Mesenchymal stem cell (in vitro differentiated cells and primary cell): ENCODE measurements at regions not wholly inside any gene's neighbourhood (a gene's known extent, or its start where the extent isn't known, plus 50 kb on each side); places are given as distances from the start of the nearest gene placed in this dataset.

ENCODE experiments used
- DNase-seq: peaks from one replicate; pipeline ENCODE4 v3.0.0-alpha.2; 2013
- H2AFZ ChIP-seq: one replicate; pipeline ENCODE4 v1.6.1; 2013; ENCODE audit warnings: low read depth, mild to moderate bottlenecking, control low read depth, inconsistent platforms, low read length, moderate library complexity
- H2AK5ac ChIP-seq: 2 replicates; pipeline ENCODE4 v1.6.1; 2013; ENCODE audit warnings: low read length, moderate library complexity, mild to moderate bottlenecking, inconsistent platforms; ENCODE audit not compliant: severe bottlenecking
- H2BK120ac ChIP-seq: one replicate; pipeline ENCODE4 v1.6.1; 2013; ENCODE audit warnings: low read depth, mild to moderate bottlenecking, inconsistent platforms, low read length, moderate library complexity
- H2BK12ac ChIP-seq, 2 experiments: one replicate each; pipeline ENCODE4 v1.6.1; 2013; ENCODE audit warnings: inconsistent platforms in 2 of 2, low read length in 2 of 2, mild to moderate bottlenecking in 2 of 2, moderate library complexity in 2 of 2, control low read depth in 1 of 2
- H2BK15ac ChIP-seq: one replicate; pipeline ENCODE4 v1.6.1; 2013; ENCODE audit warnings: mild to moderate bottlenecking, low read depth, inconsistent platforms; ENCODE audit not compliant: poor library complexity, severe bottlenecking
- H2BK5ac ChIP-seq: 2 replicates; pipeline ENCODE4 v1.6.1; 2013; ENCODE audit warnings: low read depth, mild to moderate bottlenecking, low read length, control low read depth, inconsistent platforms; ENCODE audit not compliant: poor library complexity, severe bottlenecking
- H3K14ac ChIP-seq, 2 experiments: one replicate each; pipeline ENCODE4 v1.6.1; 2013; ENCODE audit warnings: inconsistent platforms in 2 of 2, low read length in 2 of 2, control low read depth in 1 of 2, mild to moderate bottlenecking in 1 of 2, moderate library complexity in 1 of 2
- H3K18ac ChIP-seq, 2 experiments: one replicate each; pipeline ENCODE4 v1.6.1; 2013; ENCODE audit warnings: inconsistent platforms in 2 of 2, low read length in 2 of 2, control low read depth in 1 of 2, low read depth in 1 of 2, mild to moderate bottlenecking in 1 of 2
- H3K23ac ChIP-seq, 2 experiments: one replicate each; pipeline ENCODE4 v1.6.1; 2013; ENCODE audit warnings: inconsistent platforms in 2 of 2, low read length in 2 of 2, mild to moderate bottlenecking in 2 of 2, moderate library complexity in 2 of 2, control low read depth in 1 of 2
- H3K27ac ChIP-seq: 2 replicates; pipeline ENCODE4 v1.5.1; 2013; ENCODE audit warnings: mild to moderate bottlenecking, moderate library complexity, low read length, control low read depth, inconsistent platforms; ENCODE audit not compliant: poor library complexity, severe bottlenecking
- H3K27me3 ChIP-seq, 2 experiments: 2 replicates each; pipeline versions ENCODE4 v1.6.1 to v1.7.0; 2013; ENCODE audit warnings: low read length in 2 of 2, mild to moderate bottlenecking in 2 of 2, moderate library complexity in 2 of 2, control low read depth in 1 of 2, inconsistent platforms in 1 of 2; ENCODE audit not compliant: control insufficient read depth in 1 of 2, insufficient read depth in 1 of 2
- H3K36me3 ChIP-seq, 2 experiments: 2 replicates each; pipeline versions ENCODE4 v1.6.1 to v1.7.0; 2013; ENCODE audit warnings: low read length in 2 of 2, control low read depth in 1 of 2, inconsistent platforms in 1 of 2, low read depth in 1 of 2, mild to moderate bottlenecking in 1 of 2; ENCODE audit not compliant: insufficient read depth in 2 of 2, control insufficient read depth in 1 of 2
- H3K4ac ChIP-seq, 2 experiments: one replicate each; pipeline ENCODE4 v1.6.1; 2013; ENCODE audit warnings: inconsistent platforms in 2 of 2, low read length in 2 of 2, mild to moderate bottlenecking in 2 of 2, moderate library complexity in 2 of 2, control low read depth in 1 of 2, low read depth in 1 of 2
- H3K4me1 ChIP-seq: 2 replicates; pipeline ENCODE4 v1.6.1; 2013; ENCODE audit warnings: low read depth, low read length, control low read depth; ENCODE audit not compliant: control insufficient read depth, insufficient read depth
- H3K4me2 ChIP-seq: 2 replicates; pipeline ENCODE4 v1.6.1; 2013; ENCODE audit warnings: low read length, mild to moderate bottlenecking, inconsistent platforms; ENCODE audit not compliant: poor library complexity, severe bottlenecking
- H3K4me3 ChIP-seq, 2 experiments: 2 replicates each; pipeline versions ENCODE4 v1.5.1 to v1.7.0; 2013; ENCODE audit warnings: low read length in 2 of 2, mild to moderate bottlenecking in 2 of 2, control low read depth in 1 of 2, low read depth in 1 of 2; ENCODE audit not compliant: insufficient read depth in 1 of 2
- H3K79me1 ChIP-seq: replicated peaks from 2 replicates; pipeline ENCODE4 v1.6.1; 2013; ENCODE audit warnings: mild to moderate bottlenecking, control low read depth, low read length, inconsistent platforms; ENCODE audit not compliant: poor library complexity, severe bottlenecking
- H3K9ac ChIP-seq: 2 replicates; pipeline ENCODE4 v1.7.0; 2013; ENCODE audit warnings: mild to moderate bottlenecking, low read length, moderate library complexity
- H3K9me3 ChIP-seq: 2 replicates; pipeline ENCODE4 v1.7.0; 2013; ENCODE audit warnings: mild to moderate bottlenecking, low read length; ENCODE audit not compliant: control insufficient read depth
- H4K8ac ChIP-seq: one replicate; pipeline ENCODE4 v1.6.1; 2013; ENCODE audit warnings: inconsistent platforms, mild to moderate bottlenecking, low read length, moderate library complexity
- H4K91ac ChIP-seq: one replicate; pipeline ENCODE4 v1.6.1; 2013; ENCODE audit warnings: mild to moderate bottlenecking, low read length, inconsistent platforms
- WGBS: methylation state at CpG from one replicate; pipeline ENCODE4 v1.1.7; 2013; ENCODE audit warnings: mixed read lengths; 5-methylcytosine and 5-hydroxymethylcytosine counted together

DNA sequence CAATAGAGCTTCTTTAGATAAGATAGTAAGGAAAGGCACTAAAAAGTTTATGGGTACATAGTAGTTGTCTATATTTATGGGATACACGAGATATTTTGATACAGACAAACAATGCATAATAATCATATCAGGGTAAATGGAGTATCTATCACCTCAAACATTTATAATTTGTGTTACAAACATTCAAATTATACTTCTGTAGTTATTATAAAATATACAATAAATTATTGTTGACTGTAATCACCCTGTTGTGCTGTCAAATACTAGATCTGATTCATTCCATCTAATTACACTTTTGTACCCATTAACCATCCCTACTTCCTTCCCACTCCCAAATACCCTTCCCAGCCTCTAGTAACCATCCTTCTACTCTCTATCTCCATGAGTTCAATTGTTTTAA, 179.7 kb downstream of the FOXG1 start:
- Histone ChIP-seq H2AFZ (no peak overlapping the region), H3K14ac (no peak overlapping the region), H3K23ac (no peak overlapping the region), H3K4me1 (no peaks in the 10 kb centered on the region), H2BK15ac (no peak overlapping the region), H3K36me3 (no peaks in the 10 kb centered on the region), H3K4me2 (no peak overlapping the region), H3K27ac (no peak overlapping the region), H3K4ac (no peak overlapping the region), H2BK5ac (no peak overlapping the region), H2BK12ac (no peak overlapping the region), H3K27me3 (no peaks in the 10 kb centered on the region), H4K8ac (no peak overlapping the region), H3K4me3 (no peak overlapping the region), H2BK120ac (no peak overlapping the region), H2AK5ac (no peak overlapping the region), H3K18ac (no peak overlapping the region), H3K9me3 (no peaks in the 10 kb centered on the region), H3K9ac (no peak overlapping the region), H4K91ac (no peak overlapping the region), H3K79me1 (no peaks in the 10 kb centered on the region)
- no CpG with 5 or more reads among the region's 1 CpG for WGBS
- DNase-seq, result no peak

DNA sequence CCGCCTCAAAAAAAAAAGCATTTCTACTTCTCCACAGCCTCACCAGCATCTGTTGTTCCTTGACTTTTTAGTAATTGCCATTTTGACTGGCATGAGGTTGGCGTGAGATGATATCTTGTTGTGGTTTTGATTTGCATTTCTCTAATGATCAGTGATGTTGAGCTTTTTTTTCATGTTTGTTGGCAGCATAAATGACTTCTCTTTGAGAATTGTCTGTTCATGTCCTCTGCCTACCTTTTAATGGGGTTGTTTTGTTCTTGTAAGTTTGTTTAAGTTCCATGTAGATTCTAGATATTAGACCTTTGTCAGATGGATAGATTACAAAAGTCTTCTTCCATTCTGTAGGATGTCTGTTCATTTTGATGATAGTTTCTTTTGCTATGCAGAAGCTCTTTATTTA, 182.9 kb downstream of the FOXG1 start:
- Histone ChIP-seq H3K4me1 (no peaks in the 10 kb centered on the region), H2BK12ac (no peak overlapping the region), H2AFZ (no peak overlapping the region), H3K14ac (no peak overlapping the region), H3K4me3 (no peak overlapping the region), H3K23ac (no peak overlapping the region), H3K4me2 (no peak overlapping the region), H3K36me3 (no peaks in the 10 kb centered on the region), H3K9ac (no peak overlapping the region), H3K18ac (no peak overlapping the region), H3K27ac (no peak overlapping the region), H2AK5ac (no peak overlapping the region), H3K9me3 (no peaks in the 10 kb centered on the region), H3K27me3 (no peaks in the 10 kb centered on the region), H3K79me1 (no peaks in the 10 kb centered on the region), H2BK120ac (no peak overlapping the region), H3K4ac (no peak overlapping the region), H4K91ac (no peak overlapping the region), H2BK5ac (no peak overlapping the region), H2BK15ac (no peak overlapping the region), H4K8ac (no peak overlapping the region)
- WGBS, result 72% methylated on average over 1 of the region's 2 CpGs
- DNase-seq, result no peak

DNA sequence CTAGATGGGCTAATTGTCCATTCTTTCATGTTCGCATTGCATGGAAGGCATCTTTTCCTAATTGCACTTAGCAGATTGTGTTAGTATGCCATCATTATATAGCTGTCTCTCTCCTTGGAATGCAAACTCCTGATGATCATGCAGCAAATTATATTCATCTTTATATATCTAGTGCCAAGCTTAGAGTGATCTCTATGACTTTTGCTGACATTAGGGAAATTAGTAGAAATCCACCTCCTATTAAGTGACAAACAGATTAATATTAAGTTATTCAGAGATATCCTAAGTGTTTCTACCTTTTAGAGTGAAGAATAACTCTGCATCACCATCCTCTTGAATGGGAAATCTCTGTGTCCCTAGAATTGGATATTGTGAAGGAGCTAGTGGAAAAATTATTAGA, 185.6 kb downstream of the FOXG1 start:
- H3K4ac ChIP-seq, result no peak overlapping the region

DNA sequence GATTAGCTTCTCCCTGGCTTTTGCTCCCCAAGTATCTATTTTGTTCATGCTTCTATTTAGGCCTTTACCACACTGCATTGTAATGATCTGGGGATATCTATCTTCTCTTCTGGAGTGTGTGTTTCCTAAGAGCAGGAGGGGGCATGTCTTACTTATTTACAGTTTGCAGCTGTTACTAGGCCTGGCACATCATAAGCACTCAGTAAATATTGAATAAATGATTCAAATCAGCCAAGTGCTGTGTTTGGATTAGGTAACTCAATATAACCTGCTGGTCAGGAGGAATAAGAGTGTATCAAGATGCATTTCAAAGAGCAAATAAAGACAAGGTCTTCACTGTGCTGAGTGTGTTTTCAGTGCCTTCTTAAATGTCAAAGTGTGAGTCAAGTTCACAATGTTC, 186.1 kb downstream of the FOXG1 start:
- no peak for DNase-seq

More for the DNA sequence above, 185.6 kb downstream of the FOXG1 start:
- no peak overlapping the region for H3K23ac ChIP-seq
- H4K8ac ChIP-seq, result no peak overlapping the region
- no peak overlapping the region for H4K91ac ChIP-seq
- no peaks in the 10 kb centered on the region for H3K9me3 ChIP-seq
- H2BK12ac ChIP-seq, result no peak overlapping the region
- no peak overlapping the region for H3K18ac ChIP-seq
- H2AFZ ChIP-seq, result no peak overlapping the region
- H2BK15ac ChIP-seq, result no peak overlapping the region
- H3K79me1 ChIP-seq, result no peaks in the 10 kb centered on the region
- H3K4me3 ChIP-seq, result no peak overlapping the region
- H2BK5ac ChIP-seq, result no peak overlapping the region
- no peaks in the 10 kb centered on the region for H3K36me3 ChIP-seq
- H3K27ac ChIP-seq, result no peak overlapping the region
- H3K9ac ChIP-seq, result no peak overlapping the region
- no peak overlapping the region for H2BK120ac ChIP-seq
- no peak overlapping the region for H3K4me2 ChIP-seq
- no peak overlapping the region for H3K14ac ChIP-seq
- WGBS, result 100% methylated on average over 1 of the region's 1 CpG
- no peaks in the 10 kb centered on the region for H3K4me1 ChIP-seq
- H2AK5ac ChIP-seq, result no peak overlapping the region
- H3K27me3 ChIP-seq, result no peaks in the 10 kb centered on the region
- DNase-seq, result no peak

More for the DNA sequence above, 186.1 kb downstream of the FOXG1 start:
- Histone ChIP-seq H3K4me2 (no peak overlapping the region), H3K9me3 (no peaks in the 10 kb centered on the region), H3K9ac (no peak overlapping the region), H4K91ac (no peak overlapping the region), H3K36me3 (no peaks in the 10 kb centered on the region), H2BK12ac (no peak overlapping the region), H2BK120ac (no peak overlapping the region), H3K23ac (no peak overlapping the region), H3K79me1 (no peaks in the 10 kb centered on the region), H3K27ac (no peak overlapping the region), H3K14ac (no peak overlapping the region), H2BK5ac (no peak overlapping the region), H3K18ac (no peak overlapping the region), H2AK5ac (no peak overlapping the region), H3K27me3 (no peaks in the 10 kb centered on the region), H3K4me3 (no peak overlapping the region), H2AFZ (no peak overlapping the region), H3K4ac (no peak overlapping the region), H4K8ac (no peak overlapping the region), H2BK15ac (no peak overlapping the region), H3K4me1 (no peaks in the 10 kb centered on the region)
